GM13976 (cell line): ENCODE measurements at regions not wholly inside any gene's neighbourhood (a gene's known extent, or its start where the extent isn't known, plus 50 kb on each side); places are given as distances from the start of the nearest gene placed in this dataset.
"Not testable (repeated sequence)": the region's sequence is repeated elsewhere in the genome, so short reads cannot be mapped to it uniquely, and the experiment has no call there.

Experiments
- DNase-seq: peaks from one replicate; pipeline ENCODE4 v3.0.0; 2012; ENCODE audit warnings: low spot score
- in situ Hi-C: fragments of 300-500 bp; cut with MboI; formaldehyde crosslinking; loops from one replicate; pipeline ENCODE4 v1.12.0; 2022; ENCODE audit warnings: low sequenced_read_pairs, mixed read lengths, inconsistent platforms; ENCODE audit not compliant: unreplicated experiment
- TF ChIP-seq, protein P1 (sequence below): IDR thresholded peaks from 2 replicates; pipeline ENCODE4 v1.5.1; 2012; ENCODE audit warnings: borderline replicate concordance, mild to moderate bottlenecking; ENCODE audit not compliant: insufficient read depth; ENCODE audit errors: extremely low read depth, missing control alignments, control extremely low read depth

- DNase-seq, result no peak
- TF ChIP-seq, protein P1, sequence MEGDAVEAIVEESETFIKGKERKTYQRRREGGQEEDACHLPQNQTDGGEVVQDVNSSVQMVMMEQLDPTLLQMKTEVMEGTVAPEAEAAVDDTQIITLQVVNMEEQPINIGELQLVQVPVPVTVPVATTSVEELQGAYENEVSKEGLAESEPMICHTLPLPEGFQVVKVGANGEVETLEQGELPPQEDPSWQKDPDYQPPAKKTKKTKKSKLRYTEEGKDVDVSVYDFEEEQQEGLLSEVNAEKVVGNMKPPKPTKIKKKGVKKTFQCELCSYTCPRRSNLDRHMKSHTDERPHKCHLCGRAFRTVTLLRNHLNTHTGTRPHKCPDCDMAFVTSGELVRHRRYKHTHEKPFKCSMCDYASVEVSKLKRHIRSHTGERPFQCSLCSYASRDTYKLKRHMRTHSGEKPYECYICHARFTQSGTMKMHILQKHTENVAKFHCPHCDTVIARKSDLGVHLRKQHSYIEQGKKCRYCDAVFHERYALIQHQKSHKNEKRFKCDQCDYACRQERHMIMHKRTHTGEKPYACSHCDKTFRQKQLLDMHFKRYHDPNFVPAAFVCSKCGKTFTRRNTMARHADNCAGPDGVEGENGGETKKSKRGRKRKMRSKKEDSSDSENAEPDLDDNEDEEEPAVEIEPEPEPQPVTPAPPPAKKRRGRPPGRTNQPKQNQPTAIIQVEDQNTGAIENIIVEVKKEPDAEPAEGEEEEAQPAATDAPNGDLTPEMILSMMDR, result no peak
- in situ Hi-C loops, result no loop called here
These were observed 893.3 kb upstream of the MDGA2 start for GRCh38 chr14:48568688-48569087.

GRCh38 chr14:48568252-48568651 is 892.8 kb upstream of the MDGA2 start:
- in situ Hi-C loops, result no loop called here
- TF ChIP-seq, protein P1, result no peak
- no peak for DNase-seq

DNA sequence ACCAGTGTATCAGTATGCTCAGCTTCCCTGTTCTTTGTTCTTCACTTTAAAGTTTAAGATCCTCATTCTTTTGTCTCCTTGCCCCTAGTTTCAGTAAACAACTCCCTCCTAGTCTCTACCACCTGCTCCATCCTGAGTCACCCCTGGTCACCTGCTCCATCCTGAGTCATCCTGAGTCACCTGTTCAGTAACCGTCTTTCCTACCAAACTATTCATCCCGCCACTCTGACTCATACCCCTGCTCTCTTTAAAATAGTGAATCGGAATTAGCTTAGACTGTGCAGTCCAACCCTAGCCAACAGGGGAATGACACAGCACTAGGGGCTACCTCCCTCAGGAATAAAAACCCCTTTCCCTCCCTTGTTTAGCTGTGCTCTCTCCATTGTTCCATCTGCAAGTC is 888.1 kb upstream of the MDGA2 start:
- TF ChIP-seq, protein P1, result no peak
- in situ Hi-C loops, result no loop called here
- DNase-seq, result no peak

- in situ Hi-C loops, result not testable (repeated sequence)
These were observed 886.0 kb upstream of the MDGA2 start for GRCh38 chr14:48561438-48561837.

GRCh38 chr14:48560421-48560820 is 885.0 kb upstream of the MDGA2 start:
- DNase-seq, result no peak
- TF ChIP-seq, protein P1, result no peak
- in situ Hi-C loops, result no loop called here

More at GRCh38 chr14:48561438-48561837, 886.0 kb upstream of the MDGA2 start:
- not testable (repeated sequence) for DNase-seq

GRCh38 chr14:48553443-48553842 is 878.0 kb upstream of the MDGA2 start:
- in situ Hi-C loops, result no loop called here
- TF ChIP-seq, protein P1, result no peak
- DNase-seq, result no peak

DNA sequence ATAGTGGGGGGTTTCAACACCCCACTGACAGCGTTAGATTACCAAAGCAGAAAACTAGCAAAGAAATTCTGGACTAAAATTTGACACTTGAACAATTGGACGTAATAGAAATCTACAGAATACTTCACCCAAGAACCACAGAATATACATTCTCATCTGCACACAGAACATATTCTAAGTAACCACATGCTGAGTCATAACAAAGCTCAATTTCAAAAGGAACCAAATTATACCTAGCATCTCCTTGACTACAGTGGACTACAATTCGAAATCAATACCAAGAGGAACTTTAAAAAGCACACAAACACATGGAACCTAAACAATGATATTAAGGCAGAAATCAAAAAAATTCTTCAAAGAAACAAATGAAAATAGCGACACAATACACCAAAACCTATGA is 871.6 kb upstream of the MDGA2 start:
- DNase-seq, result peak; percentile 3
- in situ Hi-C loops, result no loop called here
- TF ChIP-seq, protein P1, result no peak

GRCh38 chr14:48537600-48537999 is 862.2 kb upstream of the MDGA2 start:
- TF ChIP-seq, protein P1, result no peak
- in situ Hi-C loops, result no loop called here
- no peak for DNase-seq
